ENCODE measurements at regions not wholly inside any gene's neighbourhood (a gene's known extent, or its start where the extent isn't known, plus 50 kb on each side); places are given as distances from the start of the nearest gene placed in this dataset.

DNA sequence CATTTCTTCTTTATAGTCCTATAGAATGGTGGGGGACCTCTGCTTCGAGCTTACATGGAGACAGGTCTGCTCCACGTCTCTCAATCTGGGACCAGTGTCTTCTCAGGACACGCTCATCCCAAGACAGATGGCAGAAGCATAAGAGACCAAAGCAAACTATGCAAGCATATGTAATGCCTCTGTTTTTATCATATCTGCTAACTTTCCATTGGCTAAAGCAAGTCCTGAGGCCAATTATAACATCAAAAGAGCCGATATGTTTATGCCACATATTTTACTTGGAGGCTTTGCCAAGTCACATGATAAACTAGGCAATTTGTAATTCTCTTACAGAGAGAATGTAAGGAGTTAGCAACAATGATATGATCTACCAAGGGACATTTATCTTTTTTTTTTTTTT is 102.6 kb upstream of the NRBF2 start:
- TF ChIP-seq, protein P1, sequence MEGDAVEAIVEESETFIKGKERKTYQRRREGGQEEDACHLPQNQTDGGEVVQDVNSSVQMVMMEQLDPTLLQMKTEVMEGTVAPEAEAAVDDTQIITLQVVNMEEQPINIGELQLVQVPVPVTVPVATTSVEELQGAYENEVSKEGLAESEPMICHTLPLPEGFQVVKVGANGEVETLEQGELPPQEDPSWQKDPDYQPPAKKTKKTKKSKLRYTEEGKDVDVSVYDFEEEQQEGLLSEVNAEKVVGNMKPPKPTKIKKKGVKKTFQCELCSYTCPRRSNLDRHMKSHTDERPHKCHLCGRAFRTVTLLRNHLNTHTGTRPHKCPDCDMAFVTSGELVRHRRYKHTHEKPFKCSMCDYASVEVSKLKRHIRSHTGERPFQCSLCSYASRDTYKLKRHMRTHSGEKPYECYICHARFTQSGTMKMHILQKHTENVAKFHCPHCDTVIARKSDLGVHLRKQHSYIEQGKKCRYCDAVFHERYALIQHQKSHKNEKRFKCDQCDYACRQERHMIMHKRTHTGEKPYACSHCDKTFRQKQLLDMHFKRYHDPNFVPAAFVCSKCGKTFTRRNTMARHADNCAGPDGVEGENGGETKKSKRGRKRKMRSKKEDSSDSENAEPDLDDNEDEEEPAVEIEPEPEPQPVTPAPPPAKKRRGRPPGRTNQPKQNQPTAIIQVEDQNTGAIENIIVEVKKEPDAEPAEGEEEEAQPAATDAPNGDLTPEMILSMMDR (IDR thresholded peaks at IDR 0.05; ENCODE audit: low read depth, low read length, missing control alignments) = no peak
- no peak overlapping the region for H3K4me3 ChIP-seq (replicated peaks; ENCODE audit: low read depth, low read length)
- DNase-seq (ENCODE audit: extremely low read depth, low read depth) = no peak

GRCh38 chr10:63027531-63027930 is 105.6 kb upstream of the NRBF2 start:
- DNase-seq (ENCODE audit: extremely low read depth, low read depth) = no peak
- TF ChIP-seq, protein P1 (IDR thresholded peaks at IDR 0.05; ENCODE audit: low read depth, low read length, missing control alignments) = no peak
- no peak overlapping the region for H3K4me3 ChIP-seq (replicated peaks; ENCODE audit: low read depth, low read length)

DNA sequence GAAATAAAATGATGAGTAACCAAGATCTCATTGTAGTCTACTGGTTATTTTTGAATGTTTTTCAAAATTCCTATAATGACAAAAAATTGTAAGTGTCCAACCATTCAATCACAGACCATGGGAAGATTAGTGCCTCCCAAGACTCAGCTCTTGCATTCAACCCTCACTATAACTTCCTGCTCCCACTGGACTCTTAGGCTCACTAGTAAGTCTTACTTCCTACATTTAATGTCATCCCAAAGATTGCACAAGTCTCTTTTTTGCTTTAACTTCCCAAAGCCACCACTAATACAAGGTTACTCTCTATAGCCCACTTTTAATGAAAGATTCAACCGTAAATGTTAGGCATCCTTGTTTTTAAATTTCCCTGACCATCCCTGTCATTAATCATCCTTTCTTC is 111.9 kb upstream of the NRBF2 start:
- TF ChIP-seq, protein P1 (IDR thresholded peaks at IDR 0.05; ENCODE audit: low read depth, low read length, missing control alignments) = no peak
- no peak for DNase-seq (ENCODE audit: extremely low read depth, low read depth)
- no peak overlapping the region for H3K4me3 ChIP-seq (replicated peaks; ENCODE audit: low read depth, low read length)

- H3K4me3 ChIP-seq (replicated peaks; ENCODE audit: low read depth, low read length) = no peak overlapping the region
- TF ChIP-seq, protein P1 (IDR thresholded peaks at IDR 0.05; ENCODE audit: low read depth, low read length, missing control alignments) = no peak
- no peak for DNase-seq (ENCODE audit: extremely low read depth, low read depth)
Measured at GRCh38 chr10:63013755-63014154, 119.4 kb upstream of the NRBF2 start.

- no peak overlapping the region for H3K4me3 ChIP-seq (replicated peaks; ENCODE audit: low read depth, low read length)
- TF ChIP-seq, protein P1 (IDR thresholded peaks at IDR 0.05; ENCODE audit: low read depth, low read length, missing control alignments) = no peak
- DNase-seq (ENCODE audit: extremely low read depth, low read depth) = no peak
Measured at GRCh38 chr10:63012623-63013022, 120.5 kb upstream of the NRBF2 start.

- TF ChIP-seq, protein P1 (IDR thresholded peaks at IDR 0.05; ENCODE audit: low read depth, low read length, missing control alignments) = no peak
Measured at GRCh38 chr10:63010203-63010602, 122.9 kb upstream of the NRBF2 start.

GRCh38 chr10:63008491-63008890 is 124.6 kb upstream of the NRBF2 start:
- no peak overlapping the region for H3K4me3 ChIP-seq (replicated peaks; ENCODE audit: low read depth, low read length)
- DNase-seq (ENCODE audit: extremely low read depth, low read depth) = no peak
- TF ChIP-seq, protein P1 (IDR thresholded peaks at IDR 0.05; ENCODE audit: low read depth, low read length, missing control alignments) = no peak

More at GRCh38 chr10:63010203-63010602, 122.9 kb upstream of the NRBF2 start:
- DNase-seq (ENCODE audit: extremely low read depth, low read depth) = no peak
- H3K4me3 ChIP-seq (replicated peaks; ENCODE audit: low read depth, low read length) = no peak overlapping the region
